ENCODE measurements at regions not wholly inside any gene's neighbourhood (a gene's known extent, or its start where the extent isn't known, plus 50 kb on each side); places are given as distances from the start of the nearest gene placed in this dataset.

DNA sequence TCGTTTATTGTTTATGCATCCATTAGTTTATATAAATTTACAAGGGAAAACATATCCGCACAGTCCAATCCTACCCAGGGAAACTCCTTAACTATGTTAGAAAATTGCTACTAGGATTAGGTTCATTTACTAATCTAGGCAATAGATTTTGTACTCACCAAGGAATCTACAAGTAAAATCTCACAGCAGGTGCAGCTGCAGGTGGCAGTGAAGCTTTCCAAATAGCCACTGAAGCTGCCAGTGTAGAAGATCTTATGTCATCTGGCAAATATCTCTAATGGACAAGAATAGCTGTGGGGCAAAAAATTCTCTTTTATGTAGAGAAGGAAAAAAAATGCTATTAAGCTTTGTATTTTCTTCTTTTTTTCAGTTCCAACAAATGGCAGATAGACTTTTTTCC, 963.4 kb upstream of the ADGRL4 start (continued):
- TF ChIP-seq YY1 (IDR thresholded peaks at IDR 0.05): no peak
- TF ChIP-seq RXRA (IDR thresholded peaks at IDR 0.05): no peak

DNA sequence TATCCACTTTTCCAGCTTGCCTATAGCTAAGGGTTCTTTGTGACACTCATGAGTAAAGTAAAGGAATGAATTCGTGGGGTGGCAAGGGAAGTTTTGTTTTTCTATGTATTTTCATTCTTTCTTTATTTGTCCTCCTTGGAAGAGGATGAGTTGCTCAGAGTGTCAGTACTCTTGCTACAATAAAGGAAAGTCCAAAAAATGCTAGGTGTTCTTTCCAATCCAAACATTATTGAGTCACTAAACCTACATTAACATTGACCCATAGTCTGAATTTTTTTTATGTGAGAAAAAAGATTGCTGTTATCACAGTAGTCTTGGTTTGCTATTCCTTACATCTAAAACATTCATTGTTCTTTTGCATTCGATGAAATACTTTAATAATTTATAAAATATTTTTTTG, 959.9 kb upstream of the ADGRL4 start:
- peak in 1 of 2 donors; percentile 14 for TF ChIP-seq HNF4A (conservative IDR thresholded peaks at IDR 0.05)
- TF ChIP-seq, protein P1, sequence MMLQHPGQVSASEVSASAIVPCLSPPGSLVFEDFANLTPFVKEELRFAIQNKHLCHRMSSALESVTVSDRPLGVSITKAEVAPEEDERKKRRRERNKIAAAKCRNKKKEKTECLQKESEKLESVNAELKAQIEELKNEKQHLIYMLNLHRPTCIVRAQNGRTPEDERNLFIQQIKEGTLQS (IDR thresholded peaks at IDR 0.05): no peak
- 49% methylated on average over 2 of the region's 2 CpGs for WGBS
- Histone ChIP-seq H3K9me3 (ENCODE audit: control insufficient read depth in 4 of 4, low read length in 3 of 4) (no peaks in the 10 kb centered on the region), H3K27me3 (ENCODE audit: control insufficient read depth in 4 of 4, insufficient read depth in 4 of 4, low read length in 3 of 4) (no peaks in the 10 kb centered on the region), H3K27ac (ENCODE audit: low read depth in 1 of 2, low read length in 2 of 2) (no peak overlapping the region), H3K36me3 (ENCODE audit: control insufficient read depth in 4 of 4, insufficient read depth in 3 of 4, low read depth in 1 of 4, low read length in 3 of 4) (no peaks in the 10 kb centered on the region), H3K4me1 (ENCODE audit: control insufficient read depth in 4 of 4, insufficient read depth in 4 of 4, low read length in 3 of 4) (no peaks in the 10 kb centered on the region), H3K9ac (ENCODE audit: low read depth in 1 of 2, low read length in 2 of 2) (no peak overlapping the region), H3K4me3 (ENCODE audit: low read depth in 1 of 3, low read length in 3 of 3) (no peak overlapping the region)
- no peak for DNase-seq (ENCODE audit: low spot score)

DNA sequence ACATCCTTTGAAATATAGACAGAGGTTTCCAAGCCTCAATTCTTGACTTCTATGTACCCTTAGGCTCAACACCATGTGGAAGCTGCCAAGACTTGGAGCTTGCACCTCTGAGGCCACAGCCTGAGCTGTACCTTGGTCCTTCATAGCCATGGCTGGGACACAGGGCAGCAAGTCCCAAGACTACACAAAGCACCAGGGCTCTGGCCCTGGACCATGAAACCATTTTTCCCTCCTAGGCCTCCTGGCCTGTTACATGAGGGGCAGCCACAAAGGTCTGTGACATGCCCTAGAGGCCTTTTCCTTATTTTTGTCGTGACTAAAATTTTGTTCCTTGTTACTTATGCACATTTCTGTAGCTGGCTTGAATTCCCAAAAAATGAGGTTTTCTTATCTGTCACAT, 953.1 kb upstream of the ADGRL4 start:
- H3K36me3 ChIP-seq (ENCODE audit: control insufficient read depth in 4 of 4, insufficient read depth in 3 of 4, low read depth in 1 of 4, low read length in 3 of 4): no peaks in the 10 kb centered on the region
- 75% methylated on average over 1 of the region's 1 CpG for WGBS

More for the DNA sequence above, 953.1 kb upstream of the ADGRL4 start:
- H3K4me1 ChIP-seq (ENCODE audit: control insufficient read depth in 4 of 4, insufficient read depth in 4 of 4, low read length in 3 of 4): no peaks in the 10 kb centered on the region
- no peak for DNase-seq (ENCODE audit: low spot score)
- H3K27ac ChIP-seq (ENCODE audit: low read depth in 1 of 2, low read length in 2 of 2): no peak overlapping the region
- H3K27me3 ChIP-seq (ENCODE audit: control insufficient read depth in 4 of 4, insufficient read depth in 4 of 4, low read length in 3 of 4): no peaks in the 10 kb centered on the region
- H3K4me3 ChIP-seq (ENCODE audit: low read depth in 1 of 3, low read length in 3 of 3): no peak overlapping the region
- H3K9me3 ChIP-seq (ENCODE audit: control insufficient read depth in 4 of 4, low read length in 3 of 4): no peaks in the 10 kb centered on the region
- no peak for TF ChIP-seq YY1 (IDR thresholded peaks at IDR 0.05)
- TF ChIP-seq, protein P2, sequence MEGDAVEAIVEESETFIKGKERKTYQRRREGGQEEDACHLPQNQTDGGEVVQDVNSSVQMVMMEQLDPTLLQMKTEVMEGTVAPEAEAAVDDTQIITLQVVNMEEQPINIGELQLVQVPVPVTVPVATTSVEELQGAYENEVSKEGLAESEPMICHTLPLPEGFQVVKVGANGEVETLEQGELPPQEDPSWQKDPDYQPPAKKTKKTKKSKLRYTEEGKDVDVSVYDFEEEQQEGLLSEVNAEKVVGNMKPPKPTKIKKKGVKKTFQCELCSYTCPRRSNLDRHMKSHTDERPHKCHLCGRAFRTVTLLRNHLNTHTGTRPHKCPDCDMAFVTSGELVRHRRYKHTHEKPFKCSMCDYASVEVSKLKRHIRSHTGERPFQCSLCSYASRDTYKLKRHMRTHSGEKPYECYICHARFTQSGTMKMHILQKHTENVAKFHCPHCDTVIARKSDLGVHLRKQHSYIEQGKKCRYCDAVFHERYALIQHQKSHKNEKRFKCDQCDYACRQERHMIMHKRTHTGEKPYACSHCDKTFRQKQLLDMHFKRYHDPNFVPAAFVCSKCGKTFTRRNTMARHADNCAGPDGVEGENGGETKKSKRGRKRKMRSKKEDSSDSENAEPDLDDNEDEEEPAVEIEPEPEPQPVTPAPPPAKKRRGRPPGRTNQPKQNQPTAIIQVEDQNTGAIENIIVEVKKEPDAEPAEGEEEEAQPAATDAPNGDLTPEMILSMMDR (IDR thresholded peaks at IDR 0.05; ENCODE audit: low read depth, low read length, missing input control): no peak
- TF ChIP-seq HNF4A (conservative IDR thresholded peaks at IDR 0.05): no peak
- TF ChIP-seq HNF4G (IDR thresholded peaks at IDR 0.05): no peak
- no peak for TF ChIP-seq FOXA2 (IDR thresholded peaks at IDR 0.05)
- no peak for TF ChIP-seq JUND (IDR thresholded peaks at IDR 0.05)
- no peak for TF ChIP-seq GABPA (IDR thresholded peaks at IDR 0.05 in 1 of 2, conservative IDR thresholded peaks at IDR 0.05 in 1 of 2)
- no peak for TF ChIP-seq TAF1 (conservative IDR thresholded peaks at IDR 0.05)
- TF ChIP-seq RAD21 (IDR thresholded peaks at IDR 0.05): no peak
- TF ChIP-seq, protein P1 (IDR thresholded peaks at IDR 0.05): no peak
- no peak for TF ChIP-seq RXRA (IDR thresholded peaks at IDR 0.05)
- TF ChIP-seq, protein P3, sequence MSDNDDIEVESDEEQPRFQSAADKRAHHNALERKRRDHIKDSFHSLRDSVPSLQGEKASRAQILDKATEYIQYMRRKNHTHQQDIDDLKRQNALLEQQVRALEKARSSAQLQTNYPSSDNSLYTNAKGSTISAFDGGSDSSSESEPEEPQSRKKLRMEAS (IDR thresholded peaks at IDR 0.05): no peak
- no peak for TF ChIP-seq NR2F2 (IDR thresholded peaks at IDR 0.05)
- no peak for TF ChIP-seq EGR1 (IDR thresholded peaks at IDR 0.05; ENCODE audit: low read depth in 2 of 2)
- TF ChIP-seq, protein P4, sequence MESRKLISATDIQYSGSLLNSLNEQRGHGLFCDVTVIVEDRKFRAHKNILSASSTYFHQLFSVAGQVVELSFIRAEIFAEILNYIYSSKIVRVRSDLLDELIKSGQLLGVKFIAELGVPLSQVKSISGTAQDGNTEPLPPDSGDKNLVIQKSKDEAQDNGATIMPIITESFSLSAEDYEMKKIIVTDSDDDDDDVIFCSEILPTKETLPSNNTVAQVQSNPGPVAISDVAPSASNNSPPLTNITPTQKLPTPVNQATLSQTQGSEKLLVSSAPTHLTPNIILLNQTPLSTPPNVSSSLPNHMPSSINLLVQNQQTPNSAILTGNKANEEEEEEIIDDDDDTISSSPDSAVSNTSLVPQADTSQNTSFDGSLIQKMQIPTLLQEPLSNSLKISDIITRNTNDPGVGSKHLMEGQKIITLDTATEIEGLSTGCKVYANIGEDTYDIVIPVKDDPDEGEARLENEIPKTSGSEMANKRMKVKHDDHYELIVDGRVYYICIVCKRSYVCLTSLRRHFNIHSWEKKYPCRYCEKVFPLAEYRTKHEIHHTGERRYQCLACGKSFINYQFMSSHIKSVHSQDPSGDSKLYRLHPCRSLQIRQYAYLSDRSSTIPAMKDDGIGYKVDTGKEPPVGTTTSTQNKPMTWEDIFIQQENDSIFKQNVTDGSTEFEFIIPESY (IDR thresholded peaks at IDR 0.05): no peak
- TF ChIP-seq, protein P5, sequence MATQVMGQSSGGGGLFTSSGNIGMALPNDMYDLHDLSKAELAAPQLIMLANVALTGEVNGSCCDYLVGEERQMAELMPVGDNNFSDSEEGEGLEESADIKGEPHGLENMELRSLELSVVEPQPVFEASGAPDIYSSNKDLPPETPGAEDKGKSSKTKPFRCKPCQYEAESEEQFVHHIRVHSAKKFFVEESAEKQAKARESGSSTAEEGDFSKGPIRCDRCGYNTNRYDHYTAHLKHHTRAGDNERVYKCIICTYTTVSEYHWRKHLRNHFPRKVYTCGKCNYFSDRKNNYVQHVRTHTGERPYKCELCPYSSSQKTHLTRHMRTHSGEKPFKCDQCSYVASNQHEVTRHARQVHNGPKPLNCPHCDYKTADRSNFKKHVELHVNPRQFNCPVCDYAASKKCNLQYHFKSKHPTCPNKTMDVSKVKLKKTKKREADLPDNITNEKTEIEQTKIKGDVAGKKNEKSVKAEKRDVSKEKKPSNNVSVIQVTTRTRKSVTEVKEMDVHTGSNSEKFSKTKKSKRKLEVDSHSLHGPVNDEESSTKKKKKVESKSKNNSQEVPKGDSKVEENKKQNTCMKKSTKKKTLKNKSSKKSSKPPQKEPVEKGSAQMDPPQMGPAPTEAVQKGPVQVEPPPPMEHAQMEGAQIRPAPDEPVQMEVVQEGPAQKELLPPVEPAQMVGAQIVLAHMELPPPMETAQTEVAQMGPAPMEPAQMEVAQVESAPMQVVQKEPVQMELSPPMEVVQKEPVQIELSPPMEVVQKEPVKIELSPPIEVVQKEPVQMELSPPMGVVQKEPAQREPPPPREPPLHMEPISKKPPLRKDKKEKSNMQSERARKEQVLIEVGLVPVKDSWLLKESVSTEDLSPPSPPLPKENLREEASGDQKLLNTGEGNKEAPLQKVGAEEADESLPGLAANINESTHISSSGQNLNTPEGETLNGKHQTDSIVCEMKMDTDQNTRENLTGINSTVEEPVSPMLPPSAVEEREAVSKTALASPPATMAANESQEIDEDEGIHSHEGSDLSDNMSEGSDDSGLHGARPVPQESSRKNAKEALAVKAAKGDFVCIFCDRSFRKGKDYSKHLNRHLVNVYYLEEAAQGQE (IDR thresholded peaks at IDR 0.05): no peak
- no peak overlapping the region for H3K9ac ChIP-seq (ENCODE audit: low read depth in 1 of 2, low read length in 2 of 2)

Data from liver (tissue), 8 donors.